ENCODE measurements at regions not wholly inside any gene's neighbourhood (a gene's known extent, or its start where the extent isn't known, plus 50 kb on each side); places are given as distances from the start of the nearest gene placed in this dataset.
A peak's percentile ranks its signal among the peaks of the same experiment; 100 is the strongest.

DNA sequence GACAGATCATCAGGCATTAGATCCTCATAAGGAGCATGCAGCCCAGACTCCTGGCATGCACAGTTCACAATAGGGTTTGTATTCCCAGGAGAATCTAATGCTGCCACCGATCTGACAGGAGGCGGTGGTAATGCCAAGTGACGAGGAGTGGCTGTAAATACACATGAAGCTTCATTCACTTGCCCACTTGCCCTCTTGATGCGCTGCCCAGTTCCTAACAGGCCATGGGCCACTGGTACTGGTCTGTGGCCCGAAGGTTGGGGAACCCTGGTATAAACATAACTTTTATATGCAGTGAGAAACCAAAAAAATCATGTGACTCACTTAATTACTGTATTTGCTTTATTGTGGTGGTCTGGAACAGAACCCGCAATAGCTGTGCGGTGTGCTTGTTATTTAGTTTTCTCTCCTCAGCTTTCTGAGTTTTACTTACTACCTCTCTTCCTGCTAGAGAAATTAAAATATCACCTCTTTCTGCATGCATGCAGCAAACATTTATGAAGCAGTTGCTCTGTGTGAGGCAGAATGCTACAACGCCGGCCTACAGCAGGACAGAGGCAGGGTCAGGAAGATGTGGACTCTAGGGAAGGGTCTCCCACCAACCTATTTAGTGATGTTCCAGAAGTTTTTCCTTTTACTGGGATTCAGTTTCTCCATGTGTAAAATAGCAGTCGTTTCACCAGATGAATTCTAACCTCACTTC is 151.3 kb downstream of the MAF start:
- no peak for TF ChIP-seq EP300 (IDR thresholded peaks at IDR 0.05)
- TF ChIP-seq POLR2A (IDR thresholded peaks at IDR 0.05) = no peak
- TF ChIP-seq, protein P1, sequence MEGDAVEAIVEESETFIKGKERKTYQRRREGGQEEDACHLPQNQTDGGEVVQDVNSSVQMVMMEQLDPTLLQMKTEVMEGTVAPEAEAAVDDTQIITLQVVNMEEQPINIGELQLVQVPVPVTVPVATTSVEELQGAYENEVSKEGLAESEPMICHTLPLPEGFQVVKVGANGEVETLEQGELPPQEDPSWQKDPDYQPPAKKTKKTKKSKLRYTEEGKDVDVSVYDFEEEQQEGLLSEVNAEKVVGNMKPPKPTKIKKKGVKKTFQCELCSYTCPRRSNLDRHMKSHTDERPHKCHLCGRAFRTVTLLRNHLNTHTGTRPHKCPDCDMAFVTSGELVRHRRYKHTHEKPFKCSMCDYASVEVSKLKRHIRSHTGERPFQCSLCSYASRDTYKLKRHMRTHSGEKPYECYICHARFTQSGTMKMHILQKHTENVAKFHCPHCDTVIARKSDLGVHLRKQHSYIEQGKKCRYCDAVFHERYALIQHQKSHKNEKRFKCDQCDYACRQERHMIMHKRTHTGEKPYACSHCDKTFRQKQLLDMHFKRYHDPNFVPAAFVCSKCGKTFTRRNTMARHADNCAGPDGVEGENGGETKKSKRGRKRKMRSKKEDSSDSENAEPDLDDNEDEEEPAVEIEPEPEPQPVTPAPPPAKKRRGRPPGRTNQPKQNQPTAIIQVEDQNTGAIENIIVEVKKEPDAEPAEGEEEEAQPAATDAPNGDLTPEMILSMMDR (IDR thresholded peaks at IDR 0.05) = no peak
- H3K27ac ChIP-seq = no peak overlapping the region
- no peaks in the 10 kb centered on the region for H3K4me1 ChIP-seq
- no peaks in the 10 kb centered on the region for H3K9me3 ChIP-seq
- no peaks in the 10 kb centered on the region for H3K36me3 ChIP-seq
- DNase-seq (ENCODE audit: low spot score in 2 of 2) = no peak
- no peak overlapping the region for H3K4me3 ChIP-seq
- 90% methylated on average over 10 of the region's 10 CpGs for WGBS, 2 donors
- no peaks in the 10 kb centered on the region for H3K27me3 ChIP-seq

DNA sequence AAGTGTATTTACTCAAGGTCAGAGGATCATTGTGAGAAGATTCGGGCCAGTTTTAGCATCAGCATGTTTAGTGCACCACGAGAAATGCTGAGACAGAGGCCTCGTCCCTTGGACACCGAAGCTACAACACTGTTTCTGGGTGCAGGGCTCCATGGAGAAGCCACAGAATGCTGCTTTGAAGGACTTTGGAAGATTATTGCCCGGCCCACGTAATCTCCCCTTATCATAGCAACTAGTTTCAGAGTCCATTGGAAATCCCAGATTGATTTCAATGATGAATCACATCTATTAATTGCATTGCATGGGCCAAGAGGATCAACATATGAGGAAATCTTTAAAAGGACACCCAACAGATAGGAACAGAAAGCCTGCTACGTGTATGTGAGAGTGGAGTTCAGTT is 156.0 kb downstream of the MAF start:
- H3K27me3 ChIP-seq = no peaks in the 10 kb centered on the region
- TF ChIP-seq, protein P1 (IDR thresholded peaks at IDR 0.05) = no peak
- no peak for TF ChIP-seq EP300 (IDR thresholded peaks at IDR 0.05)
- TF ChIP-seq POLR2A (IDR thresholded peaks at IDR 0.05) = no peak
- 90 to 93% methylated on average over 7 of the region's 7 CpGs for WGBS, 2 donors
- no peak overlapping the region for H3K27ac ChIP-seq
- no peak for DNase-seq (ENCODE audit: low spot score in 2 of 2)
- H3K4me3 ChIP-seq = no peak overlapping the region
- H3K4me1 ChIP-seq = no peaks in the 10 kb centered on the region
- H3K36me3 ChIP-seq = no peaks in the 10 kb centered on the region
- H3K9me3 ChIP-seq = no peaks in the 10 kb centered on the region

DNA sequence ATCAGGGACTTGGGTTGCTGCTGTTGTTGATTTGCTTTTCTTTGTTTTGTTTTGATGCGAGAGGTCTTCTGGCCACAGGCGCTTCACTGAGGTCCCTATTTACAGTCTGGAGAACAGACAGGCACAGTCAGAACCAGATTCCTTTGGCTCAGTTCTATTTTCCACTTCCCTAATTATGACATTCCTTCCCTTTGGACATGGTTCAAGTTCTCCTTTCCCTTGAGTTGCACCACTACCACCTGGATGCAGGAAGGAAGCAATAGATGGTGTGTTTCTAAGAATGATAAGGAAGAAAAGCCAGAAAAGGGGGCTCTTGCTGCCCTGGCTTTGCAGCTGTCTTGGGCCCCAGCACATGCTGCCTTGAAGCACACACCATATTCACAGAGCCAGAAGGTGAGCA is 160.6 kb downstream of the MAF start:
- Histone ChIP-seq H3K4me1 (peaks cover 0 to 20% (median 3%) of the 10 kb centered on the region in 4 donors), H3K9me3 (no peaks in the 10 kb centered on the region), H3K4me3 (no peak overlapping the region), H3K27me3 (no peaks in the 10 kb centered on the region), H3K36me3 (no peaks in the 10 kb centered on the region), H3K27ac (no peak overlapping the region)
- WGBS, 2 donors = 58 to 62% methylated on average over 2 of the region's 2 CpGs
- TF ChIP-seq POLR2A (IDR thresholded peaks at IDR 0.05) (no peak), EP300 (IDR thresholded peaks at IDR 0.05) (peak in 1 of 2 donors; percentile 69)
- DNase-seq (ENCODE audit: low spot score in 2 of 2) = no peak

DNA sequence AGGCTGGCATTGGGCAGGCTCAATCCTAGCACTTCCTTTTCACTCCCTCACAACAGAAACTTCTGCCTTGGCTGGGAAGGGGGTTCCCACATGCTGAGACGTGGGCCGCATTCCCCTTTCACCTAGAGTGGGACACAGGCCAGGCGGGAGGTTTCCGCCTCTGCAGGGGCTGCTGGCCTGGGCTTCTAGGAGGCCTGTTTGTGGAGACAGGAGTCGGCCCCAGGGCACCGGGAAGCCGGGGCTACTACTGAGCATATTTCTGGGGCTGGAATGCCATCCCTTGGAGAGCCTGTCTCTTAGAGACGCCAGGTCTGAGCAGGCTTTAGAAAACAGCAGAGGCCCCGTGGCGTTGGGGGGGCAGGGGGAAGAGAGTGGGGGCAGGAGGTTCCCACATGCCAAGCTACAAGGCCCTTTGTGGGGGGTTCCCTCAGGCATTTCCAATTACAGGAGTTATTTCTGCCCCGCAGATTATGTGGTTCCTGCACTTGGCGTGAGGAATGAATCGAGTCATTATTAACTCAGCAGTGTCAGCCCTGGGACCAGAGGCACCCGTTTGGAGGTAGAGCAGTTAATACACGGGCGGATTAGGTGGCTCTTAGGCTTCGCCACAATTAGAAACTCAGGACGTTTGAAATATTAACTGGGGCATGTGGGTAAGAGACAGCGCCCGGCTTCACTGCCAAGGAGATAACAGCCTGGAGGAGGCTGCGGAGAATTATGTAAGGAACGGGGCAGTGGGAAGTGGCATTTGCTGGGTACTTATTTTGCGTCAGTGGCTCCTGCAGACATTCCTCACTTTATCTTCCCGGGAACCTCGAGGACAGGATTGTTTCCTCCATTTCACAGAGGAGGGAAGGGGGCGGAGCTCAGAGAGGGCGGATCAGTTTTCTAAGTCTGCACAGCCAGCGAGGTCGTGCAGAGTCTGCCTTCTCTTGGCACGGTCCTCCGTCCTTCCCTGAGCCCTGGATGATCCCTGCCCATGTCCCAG is 162.5 kb downstream of the MAF start:
- no peaks in the 10 kb centered on the region for H3K9me3 ChIP-seq
- 36 to 39% methylated on average over 31 of the region's 31 CpGs for WGBS, 2 donors
- TF ChIP-seq, protein P1 (IDR thresholded peaks at IDR 0.05) = no peak
- peak overlapping the region in 2 of 4 donors; percentile 1 to 68 for H3K27ac ChIP-seq
- no peaks in the 10 kb centered on the region for H3K27me3 ChIP-seq
- DNase-seq (ENCODE audit: low spot score in 2 of 2) = no peak
- peaks cover 0 to 20% (median 3%) of the 10 kb centered on the region in 4 donors for H3K4me1 ChIP-seq
- H3K36me3 ChIP-seq = no peaks in the 10 kb centered on the region
- H3K4me3 ChIP-seq = peak overlapping the region in 2 of 4 donors; percentile 2 to 26

DNA sequence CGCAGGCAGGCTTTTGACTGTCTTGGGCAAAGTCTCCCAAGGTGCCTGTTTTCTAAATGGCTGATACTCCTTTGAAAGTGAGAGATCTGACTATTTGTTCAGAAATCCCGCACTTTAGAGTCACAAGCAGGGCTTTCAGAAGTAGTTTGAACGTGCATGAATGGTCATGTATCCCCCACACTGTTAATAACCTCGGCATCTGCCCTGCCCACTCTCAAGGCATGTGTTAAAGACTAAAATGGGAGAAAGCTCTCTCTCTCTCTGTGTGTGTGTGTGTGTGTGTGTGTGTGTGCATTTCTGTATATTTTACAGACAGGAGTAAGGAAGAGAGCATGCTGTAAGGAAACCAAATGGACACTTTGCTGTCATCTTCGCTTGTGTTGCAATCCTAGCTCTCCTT is 163.7 kb downstream of the MAF start:
- H3K4me3 ChIP-seq = no peak overlapping the region
- H3K27me3 ChIP-seq = no peaks in the 10 kb centered on the region
- TF ChIP-seq POLR2A (IDR thresholded peaks at IDR 0.05) (no peak), EP300 (IDR thresholded peaks at IDR 0.05) (no peak)
- TF ChIP-seq, protein P1 (IDR thresholded peaks at IDR 0.05) = no peak
- no peaks in the 10 kb centered on the region for H3K36me3 ChIP-seq
- H3K4me1 ChIP-seq = peaks cover 0 to 20% (median 3%) of the 10 kb centered on the region in 4 donors
- H3K9me3 ChIP-seq = no peaks in the 10 kb centered on the region
- DNase-seq (ENCODE audit: low spot score in 2 of 2) = no peak
- WGBS, 2 donors = 70 to 89% methylated on average over 5 of the region's 5 CpGs
- no peak overlapping the region for H3K27ac ChIP-seq

All from tibial nerve (tissue), 4 donors.